H9 (cell line): ENCODE measurements at regions not wholly inside any gene's neighbourhood (a gene's known extent, or its start where the extent isn't known, plus 50 kb on each side); places are given as distances from the start of the nearest gene placed in this dataset.

ENCODE experiments used
- DNase-seq: peaks from one replicate; pipeline ENCODE4 v3.0.0-alpha.2; 2017
- H2AFZ ChIP-seq: one replicate; pipeline ENCODE4 v1.6.1; 2013; ENCODE audit warnings: mild to moderate bottlenecking, low read length, control low read depth, moderate library complexity
- H2AK5ac ChIP-seq: 2 replicates; pipeline ENCODE4 v1.6.1; 2013; ENCODE audit warnings: low read length, control low read depth, mixed read lengths; ENCODE audit not compliant: insufficient read length
- H2BK120ac ChIP-seq: one replicate; pipeline ENCODE4 v1.6.1; 2013; ENCODE audit warnings: low read depth, mild to moderate bottlenecking, low read length, control low read depth, inconsistent platforms; ENCODE audit not compliant: poor library complexity, severe bottlenecking
- H2BK12ac ChIP-seq: 2 replicates; pipeline ENCODE4 v1.6.1; 2013; ENCODE audit warnings: low read length, control low read depth, mixed read lengths, low read depth; ENCODE audit not compliant: insufficient read length
- H2BK15ac ChIP-seq: 2 replicates; pipeline ENCODE4 v1.6.1; 2013; ENCODE audit warnings: low read depth, low read length, control low read depth
- H2BK20ac ChIP-seq: one replicate; pipeline ENCODE4 v1.6.1; 2013; ENCODE audit warnings: low read depth, mild to moderate bottlenecking, low read length, control low read depth, inconsistent platforms; ENCODE audit not compliant: poor library complexity, severe bottlenecking
- H2BK5ac ChIP-seq: 2 replicates; pipeline ENCODE4 v1.6.1; 2013; ENCODE audit warnings: low read length, control low read depth, mixed read lengths; ENCODE audit not compliant: insufficient read length
- H3K14ac ChIP-seq: 2 replicates; pipeline ENCODE4 v1.6.1; 2013; ENCODE audit warnings: low read length, control low read depth; ENCODE audit not compliant: insufficient read depth
- H3K18ac ChIP-seq: 2 replicates; pipeline ENCODE4 v1.6.1; 2013; ENCODE audit warnings: low read depth, mild to moderate bottlenecking, mixed read lengths, low read length, control low read depth; ENCODE audit not compliant: insufficient read length
- H3K23ac ChIP-seq: 2 replicates; pipeline ENCODE4 v1.6.1; 2013; ENCODE audit warnings: low read length, control low read depth, mixed read lengths, low read depth; ENCODE audit not compliant: insufficient read length
- H3K23me2 ChIP-seq: 2 replicates; pipeline ENCODE4 v1.6.1; 2013; ENCODE audit warnings: low read depth, mild to moderate bottlenecking, mixed read lengths, low read length, control low read depth; ENCODE audit not compliant: insufficient read length, poor library complexity, severe bottlenecking
- H3K27ac ChIP-seq: 2 replicates; pipeline ENCODE4 v1.5.1; 2013; ENCODE audit warnings: low read length, control low read depth, mixed read lengths, low read depth; ENCODE audit not compliant: insufficient read length
- H3K27me3 ChIP-seq: 2 replicates; pipeline ENCODE4 v1.6.1; 2013; ENCODE audit warnings: low read length, control low read depth, inconsistent platforms; ENCODE audit not compliant: insufficient read depth
- H3K4ac ChIP-seq: 2 replicates; pipeline ENCODE4 v1.6.1; 2013; ENCODE audit warnings: low read depth, mild to moderate bottlenecking, control low read depth, inconsistent platforms, low read length, moderate library complexity
- H3K4me1 ChIP-seq: 2 replicates; pipeline ENCODE4 v1.6.1; 2013; ENCODE audit warnings: low read length, control low read depth, inconsistent platforms; ENCODE audit not compliant: insufficient read depth
- H3K4me2 ChIP-seq: 2 replicates; pipeline ENCODE4 v1.6.1; 2013; ENCODE audit warnings: low read length, control low read depth, mixed read lengths; ENCODE audit not compliant: insufficient read length, insufficient read depth
- H3K56ac ChIP-seq: 2 replicates; pipeline ENCODE4 v1.6.1; 2013; ENCODE audit warnings: low read depth, mild to moderate bottlenecking, mixed read lengths, low read length, control low read depth; ENCODE audit not compliant: insufficient read length
- H3K79me1 ChIP-seq: 2 replicates; pipeline ENCODE4 v1.6.1; 2013; ENCODE audit warnings: low read depth, mild to moderate bottlenecking, moderate library complexity, low read length, control low read depth, inconsistent platforms; ENCODE audit not compliant: insufficient read depth, poor library complexity, severe bottlenecking
- H3K79me2 ChIP-seq: 2 replicates; pipeline ENCODE4 v1.6.1; 2013; ENCODE audit warnings: low read length, control low read depth, inconsistent platforms; ENCODE audit not compliant: insufficient read depth
- H3K9ac ChIP-seq: 2 replicates; pipeline ENCODE4 v1.6.1; 2013; ENCODE audit warnings: low read length, control low read depth, mixed read lengths; ENCODE audit not compliant: insufficient read length; ENCODE audit errors: extremely low read depth
- H3K9me3 ChIP-seq: one replicate; pipeline ENCODE4 v1.6.1; 2013; ENCODE audit warnings: low read depth, low read length, inconsistent platforms; ENCODE audit not compliant: control insufficient read depth
- H3T11ph ChIP-seq: one replicate; pipeline ENCODE4 v1.6.1; 2013; ENCODE audit warnings: mild to moderate bottlenecking, low read length, control low read depth, inconsistent platforms
- H4K20me1 ChIP-seq: one replicate; pipeline ENCODE4 v1.6.1; 2013; ENCODE audit not compliant: control insufficient read depth, insufficient read length, insufficient read depth
- H4K5ac ChIP-seq: 2 replicates; pipeline ENCODE4 v1.6.1; 2013; ENCODE audit warnings: low read depth, mild to moderate bottlenecking, mixed read lengths, low read length, control low read depth; ENCODE audit not compliant: insufficient read length
- H4K8ac ChIP-seq: replicated peaks from 2 replicates; pipeline ENCODE4 v1.6.1; 2013; ENCODE audit warnings: low read length, control low read depth, mixed read lengths, low read depth; ENCODE audit not compliant: insufficient read length
- H4K91ac ChIP-seq: 2 replicates; pipeline ENCODE4 v1.6.1; 2013; ENCODE audit warnings: low read depth, mild to moderate bottlenecking, moderate library complexity, mixed read lengths, low read length, control low read depth; ENCODE audit not compliant: insufficient read length
- H3K27ac Mint-ChIP-seq, 3 experiments: 2 replicates in 2 of 3; 3 replicates in 1 of 3; pipeline ENCODE4 v1.8.0; 2020 to 2021; ENCODE audit warnings: mixed read lengths in 3 of 3, mild to moderate bottlenecking in 1 of 3, moderate library complexity in 1 of 3
- H3K27me3 Mint-ChIP-seq: 2 replicates; pipeline ENCODE4 v1.8.0; 2021; ENCODE audit warnings: low read depth, mild to moderate bottlenecking, moderate library complexity, mixed read lengths
- H3K36me3 Mint-ChIP-seq, 3 experiments: 2 replicates in 2 of 3; 3 replicates in 1 of 3; pipeline ENCODE4 v1.8.0; 2020 to 2021; ENCODE audit warnings: low read depth in 3 of 3, mixed read lengths in 3 of 3; ENCODE audit not compliant: insufficient read depth in 1 of 3
- H3K4me1 Mint-ChIP-seq, 2 experiments: 2 replicates each; pipeline ENCODE4 v1.8.0; 2020; ENCODE audit warnings: mixed read lengths in 2 of 2
- H3K4me3 Mint-ChIP-seq, 2 experiments: 2 replicates in 1 of 2; 3 replicates in 1 of 2; pipeline ENCODE4 v1.8.0; 2020 to 2021; ENCODE audit warnings: mild to moderate bottlenecking in 2 of 2, mixed read lengths in 2 of 2, moderate library complexity in 1 of 2
- H3K9me3 Mint-ChIP-seq, 2 experiments: 2 replicates in 1 of 2; 3 replicates in 1 of 2; pipeline ENCODE4 v1.8.0; 2020; ENCODE audit warnings: mild to moderate bottlenecking in 2 of 2, mixed read lengths in 2 of 2, moderate library complexity in 1 of 2
- CTCF ChIP-seq: fragments of 200-600 bp; sonication (generic); conservative IDR thresholded peaks from 3 replicates; pipeline ENCODE4 v1.8.0; 2021; ENCODE audit warnings: antibody characterized with exemption, mild to moderate bottlenecking
- WGBS: extraction: QIAGEN DNeasy Blood & Tissue Kit; methylation state at CpG from one replicate; pipeline ENCODE4 v1.1.7; 2013; ENCODE audit warnings: missing lambda C conversion rate, low lambda C conversion rate, mixed read lengths; ENCODE audit not compliant: insufficient read length; ENCODE audit errors: extremely low coverage; 5-methylcytosine and 5-hydroxymethylcytosine counted together

- Histone ChIP-seq H3K4ac (no peak overlapping the region), H3K23me2 (no peaks in the 10 kb centered on the region), H2BK12ac (no peak overlapping the region), H2BK15ac (no peak overlapping the region; the same call in 1 of the 2 replicates), H3K79me2 (no peaks in the 10 kb centered on the region), H4K5ac (no peak overlapping the region), H3K14ac (no peak overlapping the region), H2BK5ac (no peak overlapping the region), H2BK20ac (no peak overlapping the region), H3K9ac (no peak overlapping the region), H2AK5ac (no peak overlapping the region), H3K23ac (no peak overlapping the region), H3K4me1 (no peaks in the 10 kb centered on the region), H4K20me1 (no peaks in the 10 kb centered on the region), H4K91ac (no peak overlapping the region), H4K8ac (no peak overlapping the region), H2AFZ (no peak overlapping the region), H3K9me3 (peaks cover 28% of the 10 kb centered on the region), H3K27ac (no peak overlapping the region), H3K18ac (no peak overlapping the region), H3K79me1 (no peaks in the 10 kb centered on the region), H3K56ac (no peak overlapping the region), H3T11ph (no peak overlapping the region), H3K27me3 (no peaks in the 10 kb centered on the region), H3K4me2 (no peak overlapping the region), H2BK120ac (no peak overlapping the region)
- no peaks in the 10 kb centered on the region for H3K9me3 Mint-ChIP-seq
- no peak overlapping the region for H3K4me3 Mint-ChIP-seq
- H3K27ac Mint-ChIP-seq: no peak overlapping the region
- TF ChIP-seq CTCF: no peak
- H3K27me3 Mint-ChIP-seq: peaks cover 3% of the 10 kb centered on the region
- DNase-seq: no peak
- H3K4me1 Mint-ChIP-seq: no peaks in the 10 kb centered on the region
- WGBS: no CpG with 5 or more reads among the region's 14 CpGs
- no peaks in the 10 kb centered on the region for H3K36me3 Mint-ChIP-seq
Measured at GRCh38 chr14:65804439-65805112, 392.0 kb downstream of the FUT8 start.
